NCI-H1694 (cell line): ENCODE measurements at regions not wholly inside any gene's neighbourhood (a gene's known extent, or its start where the extent isn't known, plus 50 kb on each side); places are given as distances from the start of the nearest gene placed in this dataset.
A peak's percentile ranks its signal among the peaks of the same experiment; 100 is the strongest.

Experiments used
- DNase-seq: peaks from one replicate; lab custom pipeline; 2025; lab: John Stamatoyannopoulos, UW

- no peak for DNase-seq
Observed at GRCh38 chr12:97324471-97324870, 138.1 kb upstream of the RMST start.

GRCh38 chr12:97335115-97335514 is 127.5 kb upstream of the RMST start:
- no peak for DNase-seq

GRCh38 chr12:97336900-97337751 is 125.5 kb upstream of the RMST start:
- no peak for DNase-seq

- DNase-seq = no peak
Observed at GRCh38 chr12:97342130-97342529, 120.5 kb upstream of the RMST start.

GRCh38 chr12:97347956-97348355 is 114.6 kb upstream of the RMST start:
- DNase-seq = no peak

DNA sequence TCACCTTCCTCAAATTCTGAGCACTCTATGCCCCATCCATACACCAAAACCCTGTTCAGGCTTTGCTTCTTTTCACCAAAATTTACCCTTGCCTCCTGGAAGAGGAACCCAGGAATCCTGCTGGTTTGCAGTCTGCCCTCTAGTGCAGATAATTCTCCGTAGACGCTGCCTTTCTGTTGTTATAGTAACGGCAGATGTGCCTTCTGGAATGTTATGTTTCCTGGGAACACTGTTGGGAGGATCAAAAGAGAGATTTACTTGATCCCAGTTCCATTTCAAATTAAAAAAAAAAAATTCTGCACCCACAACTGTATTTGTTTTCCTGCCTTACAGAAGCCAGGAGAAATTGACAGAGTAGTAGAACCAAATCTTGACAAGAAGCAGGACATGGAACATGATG is 104.2 kb upstream of the RMST start:
- DNase-seq = no peak

- DNase-seq = no peak
Observed at GRCh38 chr12:97359021-97359690, 103.4 kb upstream of the RMST start.

DNA sequence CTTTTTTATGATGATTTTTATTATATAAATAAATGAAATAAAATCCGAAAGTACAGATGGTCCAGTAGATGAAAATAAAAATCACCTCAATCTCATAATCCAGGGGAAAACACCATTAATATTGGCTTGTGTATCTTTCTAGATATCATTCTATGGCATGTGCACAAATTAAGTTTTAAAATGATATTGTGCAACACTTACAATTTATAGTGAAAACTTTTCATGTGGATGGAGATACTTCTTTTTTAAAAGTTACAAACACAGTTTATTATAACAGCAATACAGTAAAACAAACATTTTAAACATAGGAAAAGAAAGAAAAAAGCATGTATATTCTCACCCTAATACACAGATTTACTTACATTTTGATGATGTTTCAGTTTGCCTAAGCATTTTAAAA is 98.9 kb upstream of the RMST start:
- no peak for DNase-seq

GRCh38 chr12:97368462-97369163 is 94.0 kb upstream of the RMST start:
- DNase-seq = no peak

- no peak for DNase-seq
Observed at GRCh38 chr12:97375310-97375709, 87.3 kb upstream of the RMST start.

DNA sequence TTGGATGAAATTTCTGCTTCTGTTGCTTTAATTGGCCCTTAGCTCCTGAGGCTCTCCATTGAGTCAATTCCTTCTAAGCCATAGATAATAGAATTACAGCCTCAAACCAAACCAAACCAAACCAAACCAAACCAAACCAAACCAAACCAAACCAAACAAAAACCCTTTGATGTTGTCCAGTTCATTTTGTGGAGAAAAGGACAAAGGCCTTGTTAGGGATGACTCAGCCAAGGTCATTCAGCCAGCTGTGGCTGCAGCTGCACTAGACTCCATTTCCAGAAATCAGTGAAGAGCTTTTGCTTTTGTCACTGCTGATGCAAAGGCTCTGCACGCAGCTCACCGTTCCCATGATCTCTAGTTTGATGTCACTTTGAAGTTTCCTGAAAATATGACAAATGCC is 82.2 kb upstream of the RMST start:
- DNase-seq = no peak

DNA sequence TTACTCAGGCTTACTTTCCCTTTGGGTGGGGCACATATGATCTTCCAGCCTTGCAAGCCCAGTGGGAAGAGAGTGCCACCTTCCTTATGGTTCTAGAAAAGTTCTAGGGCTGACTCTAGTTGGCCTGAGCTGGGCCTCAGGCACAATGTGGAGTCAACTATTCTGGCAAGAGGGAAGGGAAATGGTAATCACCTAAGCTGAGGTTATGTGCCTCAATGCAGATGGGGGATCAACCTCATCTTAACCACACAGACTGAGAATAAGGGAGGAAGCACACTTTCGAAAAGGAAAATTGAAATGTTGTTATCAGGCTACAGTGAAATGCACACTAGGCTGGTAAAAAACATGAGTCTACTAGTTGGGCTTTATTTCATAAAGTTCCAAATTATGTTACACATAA is 77.5 kb upstream of the RMST start:
- DNase-seq = no peak

DNA sequence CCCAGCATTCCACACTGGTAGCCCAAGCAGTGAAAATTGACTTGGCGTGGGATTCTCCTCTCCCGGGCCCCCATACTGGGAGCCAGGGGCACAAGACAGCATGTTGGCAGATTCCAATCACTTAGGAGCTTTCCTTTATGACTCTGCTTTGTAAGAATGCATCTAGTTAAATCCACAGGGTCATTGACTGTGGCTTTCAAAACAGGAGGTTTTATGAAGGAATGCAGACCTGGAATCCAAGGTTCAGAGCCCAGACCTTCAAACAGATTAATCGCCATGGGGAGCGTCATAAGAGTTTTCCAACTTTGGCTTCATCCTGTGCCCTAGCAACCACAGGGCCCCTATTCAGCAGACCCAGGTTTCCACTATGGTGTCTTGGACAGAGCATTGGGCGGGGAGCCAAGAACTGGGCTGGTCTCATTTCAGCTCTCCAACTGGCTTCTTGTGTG is 76.4 kb upstream of the RMST start:
- no peak for DNase-seq

- no peak for DNase-seq
Observed at GRCh38 chr12:97387844-97388243, 74.8 kb upstream of the RMST start.

DNA sequence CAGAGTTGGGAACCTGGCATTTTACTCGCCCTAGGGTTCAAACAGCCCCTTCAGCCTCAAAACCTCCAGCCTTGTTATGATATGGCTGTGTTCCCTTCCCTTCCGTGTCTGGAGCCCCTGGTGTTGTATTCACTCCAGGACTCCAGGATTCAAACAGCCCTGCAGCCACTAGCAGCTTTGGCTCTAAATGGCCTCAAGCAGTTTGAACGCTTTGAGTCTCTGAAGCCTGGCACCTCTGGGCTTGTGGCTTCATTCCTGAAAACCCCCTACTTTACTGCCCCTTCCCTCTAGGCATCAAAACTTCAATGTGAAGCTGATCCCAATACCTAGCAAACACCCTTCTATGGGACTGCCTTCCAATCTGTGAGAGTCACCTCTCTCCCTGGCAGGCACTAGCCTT is 67.9 kb upstream of the RMST start:
- no peak for DNase-seq

- no peak for DNase-seq
Observed at GRCh38 chr12:97397008-97397407, 65.6 kb upstream of the RMST start.

DNA sequence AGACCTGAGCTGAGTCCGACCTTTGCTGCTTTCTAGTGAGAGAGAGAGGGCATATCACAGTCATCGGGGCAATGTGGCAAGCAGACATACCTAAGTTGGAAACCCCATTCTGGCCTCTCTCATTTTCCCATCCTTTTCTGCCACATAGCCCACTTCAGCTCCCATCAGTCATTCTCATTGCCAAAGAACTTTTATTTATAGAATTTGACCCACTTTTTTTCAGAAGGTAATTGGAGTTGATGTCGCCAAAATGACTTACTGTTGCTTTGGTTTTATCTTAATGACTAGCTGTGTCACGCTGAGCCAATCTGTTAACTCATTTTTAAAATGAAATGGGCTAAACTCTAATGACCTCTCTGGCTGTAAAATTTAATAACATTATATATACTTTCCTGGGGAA is 63.9 kb upstream of the RMST start:
- no peak for DNase-seq

- DNase-seq = no peak
Observed at GRCh38 chr12:97404093-97404492, 58.5 kb upstream of the RMST start.

DNA sequence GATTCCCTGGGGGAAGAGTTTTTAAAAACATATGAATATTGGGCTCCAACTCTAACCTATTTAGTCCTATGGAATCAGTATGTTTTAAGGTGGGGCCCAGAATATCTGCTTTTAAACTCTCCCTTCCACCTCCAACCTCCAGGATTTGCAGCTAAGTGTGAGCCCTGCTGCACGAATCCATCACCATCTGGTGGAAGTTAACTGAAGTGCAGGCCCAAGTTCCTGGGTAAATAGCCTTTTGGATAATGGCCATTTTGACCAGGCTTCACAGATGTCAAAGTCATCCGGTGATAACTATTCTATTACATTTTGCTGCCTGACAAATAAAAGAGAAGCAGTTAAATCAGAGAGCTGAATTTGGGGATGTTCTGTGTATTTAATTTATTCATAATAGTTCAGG is 58.1 kb upstream of the RMST start:
- peak; percentile 7 for DNase-seq

DNA sequence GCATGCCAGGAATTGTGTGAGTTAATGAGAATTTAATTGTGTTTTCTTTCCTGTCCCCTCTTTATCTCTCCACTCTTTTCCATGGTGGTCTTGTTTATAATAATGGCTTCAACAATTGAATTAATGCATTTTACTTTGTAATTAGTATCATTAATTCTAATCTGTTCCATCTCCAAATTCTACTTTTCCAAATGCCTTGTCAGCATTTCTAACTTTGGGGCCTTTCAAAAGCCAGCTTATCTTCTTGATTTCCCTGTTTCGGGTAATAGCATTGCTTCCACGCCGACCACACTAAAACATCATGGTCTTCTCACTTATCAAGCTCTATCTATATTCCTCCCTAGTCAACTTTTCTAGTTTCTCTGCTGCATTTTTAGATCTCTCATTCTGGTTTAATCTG is 54.2 kb upstream of the RMST start:
- DNase-seq = no peak

DNA sequence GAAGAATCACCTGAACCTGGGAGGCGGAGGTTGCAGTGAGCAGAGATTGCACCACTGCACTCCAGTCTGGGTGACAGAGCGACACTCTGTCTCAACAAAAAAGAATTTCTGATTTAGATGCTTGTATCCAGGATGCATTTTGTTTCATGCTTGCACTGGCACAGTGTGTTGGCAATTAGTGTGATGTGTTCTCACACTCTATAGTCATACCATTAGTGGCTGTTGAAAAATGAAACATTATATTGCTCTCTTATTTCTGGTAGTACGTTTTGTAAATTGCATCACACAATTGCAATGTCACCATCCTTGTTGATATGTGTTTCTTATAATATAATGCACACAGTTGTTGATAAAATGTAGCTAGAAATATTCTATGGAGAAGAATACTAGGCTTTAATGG is 51.3 kb upstream of the RMST start:
- DNase-seq = no peak
